Activated CD4-positive, alpha-beta T cell treated with anti-CD3 and anti-CD28 coated beads, Interleukin-2, amount 10 ng/mL, durations not matched to agents 24 days and 14 days (primary cell): ENCODE measurements at regions not wholly inside any gene's neighbourhood (a gene's known extent, or its start where the extent isn't known, plus 50 kb on each side); places are given as distances from the start of the nearest gene placed in this dataset.

Experiments used
- DNase-seq: peaks from one replicate; pipeline ENCODE4 v3.0.0; 2022
- H3K27ac Mint-ChIP-seq: one replicate; pipeline ENCODE4 v1.8.0; 2022; ENCODE audit warnings: mild to moderate bottlenecking, mixed read lengths
- H3K27me3 Mint-ChIP-seq: one replicate; pipeline ENCODE4 v1.8.0; 2022; ENCODE audit warnings: mixed read lengths
- H3K36me3 Mint-ChIP-seq: one replicate; pipeline ENCODE4 v1.8.0; 2022; ENCODE audit warnings: low read depth, mild to moderate bottlenecking, mixed read lengths
- H3K4me1 Mint-ChIP-seq: one replicate; pipeline ENCODE4 v1.8.0; 2021; ENCODE audit warnings: mixed read lengths
- H3K4me3 Mint-ChIP-seq: one replicate; pipeline ENCODE4 v1.8.0; 2022; ENCODE audit warnings: mild to moderate bottlenecking, moderate library complexity, mixed read lengths
- H3K9me3 Mint-ChIP-seq: one replicate; pipeline ENCODE4 v1.8.0; 2021; ENCODE audit warnings: mixed read lengths
- intact Hi-C: fragments of 100-400 bp; cut with micrococcal nuclease; formaldehyde crosslinking; loops from one replicate; pipeline ENCODE4 v1.15.1; 2023

- Mint-ChIP-seq H3K27me3 (no peaks in the 10 kb centered on the region), H3K4me3 (no peak overlapping the region), H3K27ac (no peak overlapping the region), H3K36me3 (no peaks in the 10 kb centered on the region), H3K9me3 (no peaks in the 10 kb centered on the region), H3K4me1 (no peaks in the 10 kb centered on the region)
- DNase-seq = no peak
- intact Hi-C loops = no loop called here
Observed at GRCh38 chr6:19303383-19303782, 533.8 kb upstream of the ID4 start.

DNA sequence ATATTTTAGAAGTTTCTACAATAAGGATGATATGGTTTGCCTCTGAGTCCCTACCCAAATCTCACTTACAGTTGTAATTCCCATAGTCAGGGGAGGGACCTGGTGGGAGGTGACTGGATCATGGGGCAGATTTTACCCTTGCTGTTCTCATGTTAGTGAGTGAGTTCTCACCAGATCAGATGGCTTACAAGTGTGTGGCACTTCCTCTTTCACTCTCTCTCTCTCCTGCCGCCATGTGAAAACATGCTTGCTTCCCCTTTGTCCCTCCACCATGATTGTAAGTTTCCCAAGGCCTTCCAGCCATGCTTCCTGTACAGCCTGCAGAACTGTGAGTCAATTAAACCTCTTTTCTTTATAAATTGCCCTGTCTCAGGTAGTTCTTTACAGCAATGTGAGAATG lies 527.5 kb upstream of the ID4 start:
- intact Hi-C loops = no loop called here
- no peaks in the 10 kb centered on the region for H3K9me3 Mint-ChIP-seq

GRCh38 chr6:19311786-19312185 lies 525.4 kb upstream of the ID4 start:
- Mint-ChIP-seq H3K4me3 (no peak overlapping the region), H3K27ac (no peak overlapping the region), H3K27me3 (no peaks in the 10 kb centered on the region), H3K4me1 (no peaks in the 10 kb centered on the region), H3K36me3 (no peaks in the 10 kb centered on the region), H3K9me3 (no peaks in the 10 kb centered on the region)
- no peak for DNase-seq
- intact Hi-C loops = no loop called here

More for the DNA sequence above, 527.5 kb upstream of the ID4 start:
- DNase-seq = no peak
- H3K36me3 Mint-ChIP-seq = no peaks in the 10 kb centered on the region
- H3K27me3 Mint-ChIP-seq = no peaks in the 10 kb centered on the region
- no peaks in the 10 kb centered on the region for H3K4me1 Mint-ChIP-seq
- no peak overlapping the region for H3K4me3 Mint-ChIP-seq
- H3K27ac Mint-ChIP-seq = no peak overlapping the region

DNA sequence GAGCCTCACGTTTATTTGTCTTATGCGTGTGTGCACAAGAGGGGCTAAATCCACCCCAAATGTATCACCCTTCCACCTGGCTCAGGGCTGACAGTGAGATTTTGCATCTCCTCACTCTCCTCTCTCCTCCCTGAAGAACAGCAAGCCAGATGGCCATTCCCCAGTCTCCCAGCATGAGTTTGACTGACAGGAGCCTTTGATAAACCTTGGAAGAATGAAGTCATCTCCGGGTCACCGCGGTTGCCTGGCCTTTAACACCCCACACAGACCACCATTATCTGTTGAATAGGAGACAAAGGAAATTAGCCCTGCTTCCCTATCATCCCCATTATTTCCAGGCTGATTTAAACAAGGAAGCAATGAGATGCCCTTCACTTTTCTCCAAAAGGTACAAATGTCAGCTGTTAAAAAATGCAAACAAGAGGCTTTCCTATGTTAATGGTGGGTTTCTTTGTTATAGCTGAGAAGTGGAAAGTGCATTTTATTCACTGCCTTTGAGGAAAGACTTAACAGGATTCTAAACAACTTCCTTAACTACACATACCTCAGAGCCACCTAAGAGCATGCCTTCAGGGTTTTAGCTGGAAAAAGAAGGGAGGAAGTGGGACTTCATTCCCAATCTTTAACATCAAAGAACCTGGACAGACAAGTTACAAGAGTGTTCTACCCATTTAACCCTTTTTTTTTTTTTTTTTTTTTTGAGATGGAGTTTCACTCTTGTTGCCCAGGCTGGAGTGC lies 524.8 kb upstream of the ID4 start:
- Mint-ChIP-seq H3K27me3 (no peaks in the 10 kb centered on the region), H3K4me1 (no peaks in the 10 kb centered on the region), H3K27ac (no peak overlapping the region), H3K9me3 (no peaks in the 10 kb centered on the region), H3K36me3 (no peaks in the 10 kb centered on the region), H3K4me3 (no peak overlapping the region)
- DNase-seq = no peak
- intact Hi-C loops = no loop called here

DNA sequence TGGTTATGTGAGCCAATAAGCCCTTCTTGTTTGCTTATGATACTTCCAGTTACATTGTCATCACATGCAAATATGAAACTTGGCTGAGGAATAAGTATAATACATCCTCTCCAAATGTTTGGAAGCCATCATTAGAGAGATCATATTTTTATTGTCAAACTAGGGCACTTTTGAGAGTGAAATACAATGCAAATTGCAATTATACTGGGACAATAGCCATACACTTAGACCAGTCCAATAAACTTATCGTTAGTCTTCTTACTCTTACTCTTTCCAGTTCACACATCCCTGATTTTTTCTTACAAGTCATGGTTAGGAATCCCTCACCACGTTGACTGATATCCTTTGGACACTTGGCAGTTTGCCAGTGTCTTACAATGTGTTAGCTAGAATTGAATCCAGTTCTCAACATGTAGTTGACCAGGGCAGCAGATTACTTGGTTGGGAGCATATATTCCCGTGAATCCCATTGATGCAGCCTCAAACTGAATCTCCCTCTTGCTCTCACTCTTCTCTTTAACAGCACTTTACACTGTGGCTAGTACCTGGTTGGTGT lies 519.7 kb upstream of the ID4 start:
- Mint-ChIP-seq H3K27ac (no peak overlapping the region), H3K4me3 (no peak overlapping the region), H3K9me3 (peaks cover 5% of the 10 kb centered on the region), H3K4me1 (no peaks in the 10 kb centered on the region), H3K36me3 (no peaks in the 10 kb centered on the region), H3K27me3 (no peaks in the 10 kb centered on the region)
- no peak for DNase-seq
- intact Hi-C loops = no loop called here

- Mint-ChIP-seq H3K4me3 (no peak overlapping the region), H3K36me3 (no peaks in the 10 kb centered on the region), H3K9me3 (peaks cover 5% of the 10 kb centered on the region), H3K27me3 (no peaks in the 10 kb centered on the region), H3K27ac (no peak overlapping the region), H3K4me1 (no peaks in the 10 kb centered on the region)
- intact Hi-C loops = no loop called here
- no peak for DNase-seq
Observed at GRCh38 chr6:19319005-19319404, 518.2 kb upstream of the ID4 start.

- Mint-ChIP-seq H3K4me1 (no peaks in the 10 kb centered on the region), H3K4me3 (no peak overlapping the region)
- intact Hi-C loops = no loop called here
Observed at GRCh38 chr6:19320111-19320581, 517.0 kb upstream of the ID4 start.

GRCh38 chr6:19322691-19323485 lies 514.3 kb upstream of the ID4 start:
- no peak for DNase-seq
- no peak overlapping the region for H3K27ac Mint-ChIP-seq
- H3K4me1 Mint-ChIP-seq = no peaks in the 10 kb centered on the region
- intact Hi-C loops = no loop called here
- no peaks in the 10 kb centered on the region for H3K36me3 Mint-ChIP-seq
- H3K4me3 Mint-ChIP-seq = no peak overlapping the region
- peaks cover 5% of the 10 kb centered on the region for H3K9me3 Mint-ChIP-seq
- no peaks in the 10 kb centered on the region for H3K27me3 Mint-ChIP-seq

More at GRCh38 chr6:19320111-19320581, 517.0 kb upstream of the ID4 start:
- Mint-ChIP-seq H3K36me3 (no peaks in the 10 kb centered on the region), H3K27me3 (no peaks in the 10 kb centered on the region), H3K27ac (no peak overlapping the region), H3K9me3 (peaks cover 5% of the 10 kb centered on the region)
- no peak for DNase-seq

DNA sequence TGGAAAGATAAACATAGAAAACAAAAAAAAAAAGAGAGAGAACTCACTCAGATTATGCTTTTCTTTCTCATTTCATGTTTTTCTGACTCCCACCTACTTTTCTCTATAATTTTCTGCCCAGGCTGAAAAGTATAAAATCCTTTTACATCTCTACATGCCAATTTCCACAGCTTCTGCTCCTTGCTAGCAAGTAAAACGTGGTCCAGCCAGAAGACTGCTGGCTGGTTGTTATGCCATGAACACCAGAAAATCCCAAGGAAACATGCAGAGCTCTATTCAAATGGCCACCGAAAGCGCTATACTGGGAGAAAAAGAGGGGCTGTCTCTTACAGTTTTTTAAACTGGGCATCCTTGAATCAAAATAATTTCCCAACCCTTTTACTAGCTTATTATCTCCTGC lies 512.8 kb upstream of the ID4 start:
- Mint-ChIP-seq H3K27me3 (no peaks in the 10 kb centered on the region), H3K4me1 (no peaks in the 10 kb centered on the region), H3K27ac (no peak overlapping the region), H3K4me3 (no peak overlapping the region), H3K36me3 (no peaks in the 10 kb centered on the region), H3K9me3 (peaks cover 5% of the 10 kb centered on the region)
- intact Hi-C loops = no loop called here
- no peak for DNase-seq

DNA sequence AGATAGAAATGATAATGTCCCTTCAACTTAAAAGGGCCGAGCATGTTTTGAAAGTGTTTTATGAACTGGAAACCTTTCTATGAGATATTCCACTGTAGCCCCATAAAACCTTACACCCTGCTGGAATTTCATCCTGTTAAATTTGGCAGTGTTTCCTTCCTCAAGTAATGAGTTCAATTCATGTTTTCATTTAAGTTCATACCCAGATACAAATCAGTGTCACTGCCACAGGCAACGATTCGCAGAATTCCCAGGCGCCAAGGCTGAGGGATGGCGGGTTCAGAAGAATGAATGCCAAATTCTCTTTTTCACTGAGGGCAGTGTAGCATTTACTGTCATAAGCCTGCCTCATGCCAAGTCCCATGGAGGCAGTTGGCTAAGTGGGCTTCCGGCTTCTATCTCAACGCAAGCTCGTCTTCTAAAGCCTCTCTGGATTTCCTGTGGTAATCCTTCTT lies 511.8 kb upstream of the ID4 start:
- H3K36me3 Mint-ChIP-seq = no peaks in the 10 kb centered on the region
- H3K27ac Mint-ChIP-seq = no peak overlapping the region
- no peaks in the 10 kb centered on the region for H3K4me1 Mint-ChIP-seq
- DNase-seq = no peak
- no peaks in the 10 kb centered on the region for H3K27me3 Mint-ChIP-seq
- H3K9me3 Mint-ChIP-seq = peaks cover 5% of the 10 kb centered on the region
- H3K4me3 Mint-ChIP-seq = no peak overlapping the region
- intact Hi-C loops = no loop called here

DNA sequence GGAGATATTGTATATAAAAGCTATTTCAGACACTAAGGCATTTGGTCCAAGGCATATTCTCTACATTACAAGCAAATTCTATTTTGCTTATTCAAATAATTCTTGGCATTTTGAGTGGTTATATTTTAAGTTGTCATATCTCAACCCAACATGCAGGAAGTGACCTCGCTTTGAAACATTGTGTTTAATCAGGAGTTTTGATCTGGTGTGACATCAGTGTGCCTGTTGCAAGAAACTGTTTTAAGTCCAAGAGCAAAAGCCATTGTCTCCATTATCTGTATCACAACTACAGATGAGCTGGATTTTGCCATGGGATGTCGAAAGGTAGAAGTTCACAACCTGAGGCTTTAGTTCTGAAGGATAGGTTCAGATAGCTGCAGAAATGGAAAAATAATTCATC lies 509.9 kb upstream of the ID4 start:
- H3K9me3 Mint-ChIP-seq = no peaks in the 10 kb centered on the region
- H3K4me1 Mint-ChIP-seq = no peaks in the 10 kb centered on the region
- DNase-seq = no peak
- H3K27me3 Mint-ChIP-seq = no peaks in the 10 kb centered on the region
- no peak overlapping the region for H3K27ac Mint-ChIP-seq
- H3K4me3 Mint-ChIP-seq = no peak overlapping the region
- no peaks in the 10 kb centered on the region for H3K36me3 Mint-ChIP-seq
- intact Hi-C loops = no loop called here

- Mint-ChIP-seq H3K4me1 (no peaks in the 10 kb centered on the region), H3K9me3 (no peaks in the 10 kb centered on the region), H3K27ac (no peak overlapping the region), H3K4me3 (no peak overlapping the region), H3K36me3 (no peaks in the 10 kb centered on the region), H3K27me3 (no peaks in the 10 kb centered on the region)
- intact Hi-C loops = no loop called here
- DNase-seq = no peak
Observed at GRCh38 chr6:19327661-19328060, 509.5 kb upstream of the ID4 start.

- no peaks in the 10 kb centered on the region for H3K27me3 Mint-ChIP-seq
- H3K36me3 Mint-ChIP-seq = no peaks in the 10 kb centered on the region
- no peak for DNase-seq
- no peaks in the 10 kb centered on the region for H3K9me3 Mint-ChIP-seq
- no peaks in the 10 kb centered on the region for H3K4me1 Mint-ChIP-seq
- intact Hi-C loops = no loop called here
- no peak overlapping the region for H3K27ac Mint-ChIP-seq
- no peak overlapping the region for H3K4me3 Mint-ChIP-seq
Observed at GRCh38 chr6:19329078-19329477, 508.1 kb upstream of the ID4 start.

GRCh38 chr6:19331089-19331488 lies 506.1 kb upstream of the ID4 start:
- no peaks in the 10 kb centered on the region for H3K9me3 Mint-ChIP-seq
- no peaks in the 10 kb centered on the region for H3K4me1 Mint-ChIP-seq
- H3K36me3 Mint-ChIP-seq = no peaks in the 10 kb centered on the region
- no peak overlapping the region for H3K4me3 Mint-ChIP-seq
- intact Hi-C loops = no loop called here
- DNase-seq = no peak
- H3K27me3 Mint-ChIP-seq = no peaks in the 10 kb centered on the region
- no peak overlapping the region for H3K27ac Mint-ChIP-seq
